ENCODE measurements at regions not wholly inside any gene's neighbourhood (a gene's known extent, or its start where the extent isn't known, plus 50 kb on each side); places are given as distances from the start of the nearest gene placed in this dataset.
"Not testable (repeated sequence)": the region's sequence is repeated elsewhere in the genome, so short reads cannot be mapped to it uniquely, and the experiment has no call there.

- TF ChIP-seq ZNF462 (CRISPR knock-in tag; IDR thresholded peaks at IDR 0.05), result no peak
- no peak for TF ChIP-seq NANOG (IDR thresholded peaks at IDR 0.05; ENCODE audit: borderline replicate concordance)
- no peak for TF ChIP-seq REST (IDR thresholded peaks at IDR 0.05; ENCODE audit: unreplicated experiment)
- TF ChIP-seq JUNB (IDR thresholded peaks at IDR 0.05; ENCODE audit: unreplicated experiment), result no peak
- no peak for TF ChIP-seq ZNF114 (CRISPR knock-in tag; IDR thresholded peaks at IDR 0.05)
- TF ChIP-seq EZH2phosphoT487 (IDR thresholded peaks at IDR 0.05; ENCODE audit: unreplicated experiment), result no peak
These were observed 223.2 kb upstream of the ECI2 start (continued) for GRCh38 chr6:4358414-4359107.

- not testable (repeated sequence) for H3K4me1 Mint-ChIP-seq; H3K4me3 ChIP-seq; H4K20me1 ChIP-seq (replicated peaks; ENCODE audit: insufficient read depth); H3K4me2 ChIP-seq; H3K36me3 Mint-ChIP-seq (ENCODE audit: low read depth); H3K79me2 ChIP-seq (replicated peaks; ENCODE audit: insufficient read depth); H3F3A ChIP-seq (replicated peaks; ENCODE audit: low read depth); H3K27ac ChIP-seq (ENCODE audit: low read depth); H3K27me3 ChIP-seq (ENCODE audit: insufficient read depth); H3K4me3 Mint-ChIP-seq; H3K27ac Mint-ChIP-seq; DNase-seq (ENCODE audit: low spot score); H3K4me1 ChIP-seq (ENCODE audit: insufficient read depth); H3K9me3 Mint-ChIP-seq; ATAC-seq; H3K27me3 Mint-ChIP-seq (ENCODE audit: insufficient read depth, low read depth, poor library complexity); H3K36me3 ChIP-seq (ENCODE audit: insufficient read depth); H3K9me2 ChIP-seq (ENCODE audit: insufficient read depth); H2AFZ ChIP-seq
These were observed 222.3 kb upstream of the ECI2 start for GRCh38 chr6:4357660-4358152.

Measured in GM23338 (cell line).